ENCODE measurements at regions not wholly inside any gene's neighbourhood (a gene's known extent, or its start where the extent isn't known, plus 50 kb on each side); places are given as distances from the start of the nearest gene placed in this dataset.
A peak's percentile ranks its signal among the peaks of the same experiment; 100 is the strongest.

GRCh38 chr7:46288861-46289260 lies 367.8 kb upstream of the IGFBP3 start:
- peaks cover 72% of the 10 kb centered on the region for H3K4me1 Mint-ChIP-seq (ENCODE audit: low read depth)
- no peaks in the 10 kb centered on the region; the same call in 1 of the 2 replicates for H3K27me3 Mint-ChIP-seq (ENCODE audit: insufficient read depth)
- peak; percentile 18 for DNase-seq
- H3K36me3 Mint-ChIP-seq (ENCODE audit: low read depth), result no peaks in the 10 kb centered on the region
- H3K4me3 Mint-ChIP-seq, result no peak overlapping the region
- H3K9me3 Mint-ChIP-seq, result no peaks in the 10 kb centered on the region
- H3K27ac Mint-ChIP-seq, result peak overlapping the region; percentile 44; the same call in 1 of the 2 replicates
- TF ChIP-seq CTCF (IDR thresholded peaks at IDR 0.05), result no peak

GRCh38 chr7:46288010-46288409 lies 366.9 kb upstream of the IGFBP3 start:
- H3K27me3 Mint-ChIP-seq (ENCODE audit: insufficient read depth), result no peaks in the 10 kb centered on the region; the same call in 1 of the 2 replicates
- TF ChIP-seq CTCF (IDR thresholded peaks at IDR 0.05), result no peak
- H3K4me1 Mint-ChIP-seq (ENCODE audit: low read depth), result peaks cover 66% of the 10 kb centered on the region
- no peaks in the 10 kb centered on the region for H3K36me3 Mint-ChIP-seq (ENCODE audit: low read depth)
- DNase-seq, result no peak
- no peak overlapping the region for H3K4me3 Mint-ChIP-seq
- no peaks in the 10 kb centered on the region for H3K9me3 Mint-ChIP-seq
- H3K27ac Mint-ChIP-seq, result no peak overlapping the region

GRCh38 chr7:46286957-46287356 lies 365.9 kb upstream of the IGFBP3 start:
- Mint-ChIP-seq H3K4me3 (no peak overlapping the region), H3K36me3 (ENCODE audit: low read depth) (no peaks in the 10 kb centered on the region), H3K27me3 (ENCODE audit: insufficient read depth) (no peaks in the 10 kb centered on the region; the same call in 1 of the 2 replicates), H3K27ac (no peak overlapping the region), H3K4me1 (ENCODE audit: low read depth) (peaks cover 55% of the 10 kb centered on the region), H3K9me3 (no peaks in the 10 kb centered on the region)
- no peak for TF ChIP-seq CTCF (IDR thresholded peaks at IDR 0.05)
- DNase-seq, result no peak

- Mint-ChIP-seq H3K27me3 (ENCODE audit: insufficient read depth) (no peaks in the 10 kb centered on the region), H3K4me3 (no peak overlapping the region), H3K9me3 (no peaks in the 10 kb centered on the region), H3K27ac (no peak overlapping the region), H3K36me3 (ENCODE audit: low read depth) (no peaks in the 10 kb centered on the region), H3K4me1 (ENCODE audit: low read depth) (peaks cover 49% of the 10 kb centered on the region)
- no peak for DNase-seq
- TF ChIP-seq CTCF (IDR thresholded peaks at IDR 0.05), result no peak
Observed at GRCh38 chr7:46286356-46286755, 365.3 kb upstream of the IGFBP3 start.

GRCh38 chr7:46285878-46286277 lies 364.8 kb upstream of the IGFBP3 start:
- H3K27me3 Mint-ChIP-seq (ENCODE audit: insufficient read depth), result no peaks in the 10 kb centered on the region
- TF ChIP-seq CTCF (IDR thresholded peaks at IDR 0.05), result no peak
- no peaks in the 10 kb centered on the region for H3K36me3 Mint-ChIP-seq (ENCODE audit: low read depth)
- H3K4me3 Mint-ChIP-seq, result no peak overlapping the region
- DNase-seq, result no peak
- H3K4me1 Mint-ChIP-seq (ENCODE audit: low read depth), result peaks cover 47% of the 10 kb centered on the region
- no peak overlapping the region for H3K27ac Mint-ChIP-seq
- no peaks in the 10 kb centered on the region for H3K9me3 Mint-ChIP-seq

- H3K4me1 Mint-ChIP-seq (ENCODE audit: low read depth), result peaks cover 29% of the 10 kb centered on the region
- no peaks in the 10 kb centered on the region for H3K36me3 Mint-ChIP-seq (ENCODE audit: low read depth)
- H3K27me3 Mint-ChIP-seq (ENCODE audit: insufficient read depth), result no peaks in the 10 kb centered on the region
- no peak for TF ChIP-seq CTCF (IDR thresholded peaks at IDR 0.05)
- H3K27ac Mint-ChIP-seq, result no peak overlapping the region
- no peaks in the 10 kb centered on the region for H3K9me3 Mint-ChIP-seq
- no peak for DNase-seq
- no peak overlapping the region for H3K4me3 Mint-ChIP-seq
Observed at GRCh38 chr7:46283852-46284251, 362.8 kb upstream of the IGFBP3 start.
